Activated T-cell treated with anti-CD3 and anti-CD28 coated beads, Interleukin-2, amount 50 U/mL, for 1 hour (primary cell): ENCODE measurements at regions not wholly inside any gene's neighbourhood (a gene's known extent, or its start where the extent isn't known, plus 50 kb on each side); places are given as distances from the start of the nearest gene placed in this dataset.

Experiments used
- DNase-seq: peaks from one replicate; pipeline ENCODE4 v3.0.0-alpha.2; 2020

DNA sequence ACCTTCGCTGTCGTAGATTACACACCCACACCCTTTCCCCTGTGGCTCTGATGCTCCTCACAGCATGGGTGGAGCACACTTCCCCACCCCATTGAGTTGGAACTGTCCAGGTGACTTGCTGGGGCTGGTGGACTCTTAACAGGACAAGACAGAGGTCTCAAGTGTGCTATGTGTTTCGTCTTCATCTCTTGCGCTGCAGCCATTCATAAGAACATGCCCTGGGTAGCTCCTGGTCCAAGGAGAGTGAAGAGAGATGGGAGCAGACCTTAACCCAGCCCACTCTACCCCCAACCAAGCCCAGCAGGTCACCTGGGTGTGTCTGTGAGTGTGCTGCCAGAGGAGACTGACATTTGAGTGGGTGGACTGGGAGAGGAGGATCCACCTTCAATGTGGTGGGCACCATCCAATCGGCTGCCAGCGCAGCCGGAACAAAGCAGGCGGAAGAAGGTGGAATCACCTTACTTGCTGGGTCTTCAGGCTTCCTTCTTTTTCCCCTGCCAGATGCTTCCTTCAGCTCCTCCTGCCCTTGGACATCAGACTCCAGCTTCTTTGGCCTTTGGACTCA, 112.4 kb downstream of the HTR5A start:
- DNase-seq, result no peak

- DNase-seq, result no peak
Measured at GRCh38 chr7:155183655-155184054, 113.5 kb downstream of the HTR5A start.

DNA sequence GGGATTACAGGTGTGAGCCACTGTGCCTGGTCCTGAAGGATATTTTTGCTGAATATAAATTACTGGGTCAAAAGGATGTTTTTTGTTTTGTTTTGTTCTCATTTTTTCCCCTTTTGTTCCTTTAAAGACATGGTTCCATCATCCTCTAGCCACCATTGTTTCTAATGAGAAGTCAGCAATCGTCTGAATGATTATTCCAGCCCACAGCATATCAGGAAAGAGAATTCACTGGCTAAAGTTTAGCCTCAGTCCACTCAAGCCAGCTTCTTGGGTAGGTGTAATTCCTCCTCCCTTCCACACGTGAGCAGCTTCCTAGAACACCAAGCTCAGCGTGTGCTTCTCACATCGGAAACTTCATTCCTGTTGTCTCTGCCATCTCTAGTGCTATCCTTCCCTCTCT, 112.8 kb upstream of the INSIG1 start:
- DNase-seq, result no peak

DNA sequence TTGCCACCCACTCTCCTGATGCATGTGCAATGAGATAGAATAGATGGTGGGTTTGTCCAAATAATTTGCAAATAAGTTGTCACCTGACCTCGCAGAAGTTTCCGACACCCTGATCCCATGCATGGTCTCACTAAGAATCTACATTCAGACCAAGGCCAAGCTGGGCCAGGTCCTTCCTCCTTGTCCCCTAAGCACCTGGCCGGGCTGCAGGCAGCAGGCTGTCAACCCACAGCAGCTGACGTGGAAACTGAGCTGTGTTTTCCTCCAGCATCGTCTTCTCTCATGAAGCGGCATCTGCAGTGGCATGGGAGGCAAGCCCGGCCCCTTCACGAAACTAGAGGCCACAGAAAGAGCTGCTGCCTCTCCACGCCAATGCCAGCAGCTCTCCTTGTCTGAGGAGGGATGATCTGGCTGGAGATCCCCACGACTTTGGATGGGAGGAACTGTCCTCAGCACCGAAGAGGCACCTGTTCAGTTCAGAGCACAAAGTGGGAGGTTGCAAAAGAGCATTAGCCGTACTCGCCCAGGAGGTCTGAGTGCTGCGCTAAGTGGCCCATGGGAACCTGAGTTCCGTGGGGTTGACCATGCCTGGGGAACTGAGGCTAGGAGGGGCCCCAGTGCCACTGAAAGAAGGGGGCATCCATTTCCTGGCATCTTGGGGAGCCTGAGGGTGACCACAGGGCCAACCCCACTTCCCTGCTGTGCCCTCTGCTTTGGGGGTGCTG, 110.5 kb upstream of the INSIG1 start:
- DNase-seq, result no peak

DNA sequence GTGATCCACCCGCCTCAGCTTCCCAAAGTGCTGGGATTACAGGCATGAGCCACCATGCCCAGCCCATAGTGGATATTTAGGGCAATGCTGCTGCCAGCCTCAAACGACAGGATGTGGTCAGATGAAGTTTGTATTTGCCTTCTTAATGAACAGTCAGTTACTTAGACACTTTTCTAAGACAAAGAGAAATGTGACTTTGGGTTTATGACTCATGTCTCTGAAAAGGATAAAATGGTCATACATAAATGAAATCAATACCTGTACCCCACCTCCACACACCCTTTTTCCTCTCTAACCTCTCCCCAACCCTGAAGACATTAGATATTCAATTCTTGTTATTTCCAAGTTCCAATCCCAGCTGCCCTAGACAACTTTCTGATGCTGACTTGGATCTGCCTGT, 109.3 kb upstream of the INSIG1 start:
- DNase-seq, result no peak

DNA sequence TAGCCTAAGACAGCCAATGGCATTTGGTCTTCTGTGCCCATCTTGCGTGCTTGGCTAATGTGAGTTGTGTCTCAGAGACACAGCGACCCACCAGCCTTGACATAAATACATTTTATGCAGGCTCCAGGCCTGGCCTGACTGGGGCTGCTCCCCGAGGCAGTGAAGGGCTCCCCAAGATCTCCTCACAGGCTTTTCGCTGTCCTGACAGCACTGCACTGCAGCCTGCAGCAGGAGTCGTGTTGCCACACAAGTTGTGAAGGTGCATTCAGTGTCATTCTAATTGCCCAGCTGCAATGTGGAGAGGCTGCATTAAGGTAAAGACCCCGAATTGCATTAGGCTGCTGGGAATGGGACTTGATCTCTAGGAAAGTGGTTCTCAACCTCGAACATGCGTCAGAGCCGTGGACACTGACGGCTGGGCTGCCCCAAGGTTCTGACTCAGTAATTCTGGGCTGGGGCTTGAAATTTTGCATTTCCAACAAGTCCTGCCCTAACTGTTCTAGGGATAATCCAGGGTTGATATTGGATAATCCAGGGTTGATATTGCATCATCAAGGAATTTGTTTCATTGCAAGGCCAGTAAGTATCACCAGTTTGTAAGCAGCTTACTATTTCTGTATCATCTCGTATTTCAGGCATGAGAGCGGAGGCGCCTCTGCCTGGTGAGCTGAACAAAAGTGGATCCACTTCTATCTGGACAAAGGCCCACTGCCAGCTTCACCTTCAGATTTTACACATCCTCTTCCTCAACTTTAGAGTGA, 108.7 kb upstream of the INSIG1 start:
- DNase-seq, result no peak

- DNase-seq, result no peak
Measured at GRCh38 chr7:155189590-155189989, 108.1 kb upstream of the INSIG1 start.

- DNase-seq, result peak; percentile 75
Measured at GRCh38 chr7:155190688-155191087, 107.0 kb upstream of the INSIG1 start.

- no peak for DNase-seq
Measured at GRCh38 chr7:155191137-155191536, 106.5 kb upstream of the INSIG1 start.

GRCh38 chr7:155191901-155192478, 105.7 kb upstream of the INSIG1 start:
- DNase-seq, result no peak

DNA sequence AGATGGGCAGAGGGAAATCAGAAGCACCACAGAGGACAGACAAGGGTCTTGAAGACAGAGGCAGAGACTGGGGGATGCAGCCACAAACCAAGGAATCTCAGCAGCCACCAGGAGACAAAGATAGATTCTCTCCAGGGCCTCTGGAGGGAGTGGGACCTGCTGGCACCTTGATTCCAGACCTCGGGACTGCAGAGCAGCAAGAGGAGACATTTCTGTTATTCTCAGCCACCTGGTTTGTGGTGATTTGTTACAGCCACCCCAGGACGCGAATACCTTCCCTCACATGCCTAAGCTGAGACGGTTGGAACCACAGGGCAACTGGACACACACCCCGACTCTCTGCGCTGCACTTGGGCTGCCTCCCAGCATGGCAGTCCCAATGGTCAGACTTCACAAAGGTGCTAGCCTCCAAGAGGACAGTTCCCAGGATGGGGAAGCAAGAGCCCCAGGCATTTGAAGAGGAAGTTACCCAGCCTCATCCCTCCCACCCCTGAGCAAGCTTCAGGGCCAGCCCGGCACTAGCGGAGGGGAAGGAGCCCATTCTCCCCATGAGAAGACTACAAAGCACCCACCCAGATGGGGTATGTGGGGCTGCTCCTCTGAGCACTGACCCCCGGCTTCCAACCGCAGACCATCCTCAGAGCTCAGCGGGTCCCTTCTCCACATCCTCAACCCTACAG, 104.6 kb upstream of the INSIG1 start:
- no peak for DNase-seq

GRCh38 chr7:155193716-155194115, 104.0 kb upstream of the INSIG1 start:
- no peak for DNase-seq

GRCh38 chr7:155194382-155195140, 103.1 kb upstream of the INSIG1 start:
- no peak for DNase-seq

GRCh38 chr7:155195939-155196523, 101.6 kb upstream of the INSIG1 start:
- no peak for DNase-seq

DNA sequence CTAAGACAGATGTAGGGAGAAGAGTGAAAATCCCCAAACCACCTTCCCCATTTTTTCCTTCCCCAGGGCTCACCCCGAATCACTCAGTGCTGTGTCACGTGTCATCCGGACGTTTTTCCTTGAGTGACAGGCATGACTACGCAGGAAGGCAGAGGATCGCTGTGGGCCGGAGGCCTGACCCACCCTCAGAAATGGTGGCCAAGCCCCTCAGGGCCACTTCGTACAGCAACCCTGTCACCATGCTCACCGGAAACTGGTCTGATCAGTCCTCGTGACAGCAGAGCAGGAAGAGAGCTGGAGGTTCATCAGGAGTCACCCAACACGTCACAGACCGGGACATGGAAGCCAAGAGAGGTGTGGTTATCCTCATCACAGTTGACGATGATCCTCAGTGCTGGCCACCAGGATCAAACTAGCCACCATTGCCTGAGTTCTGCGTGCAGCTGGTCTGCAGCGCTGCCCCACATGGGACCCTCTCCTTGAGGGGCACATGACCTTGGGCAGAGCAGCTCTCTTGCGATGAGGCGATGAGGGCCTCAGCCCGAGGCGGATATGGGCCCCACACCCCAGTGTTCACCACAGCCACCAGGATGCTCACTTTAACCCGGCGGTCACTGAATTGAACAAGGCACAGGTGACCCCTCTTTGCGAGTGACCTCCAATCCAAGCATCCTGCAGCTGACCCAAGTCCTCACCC, 99.3 kb upstream of the INSIG1 start:
- no peak for DNase-seq

- no peak for DNase-seq
Measured at GRCh38 chr7:155198901-155199845, 98.5 kb upstream of the INSIG1 start.

- DNase-seq, result no peak
Measured at GRCh38 chr7:155201325-155202087, 96.2 kb upstream of the INSIG1 start.

- DNase-seq, result no peak
Measured at GRCh38 chr7:155202106-155202871, 95.4 kb upstream of the INSIG1 start.
